ENCODE measurements at regions not wholly inside any gene's neighbourhood (a gene's known extent, or its start where the extent isn't known, plus 50 kb on each side); places are given as distances from the start of the nearest gene placed in this dataset.
"Not testable (repeated sequence)": the region's sequence is repeated elsewhere in the genome, so short reads cannot be mapped to it uniquely, and the experiment has no call there.

DNA sequence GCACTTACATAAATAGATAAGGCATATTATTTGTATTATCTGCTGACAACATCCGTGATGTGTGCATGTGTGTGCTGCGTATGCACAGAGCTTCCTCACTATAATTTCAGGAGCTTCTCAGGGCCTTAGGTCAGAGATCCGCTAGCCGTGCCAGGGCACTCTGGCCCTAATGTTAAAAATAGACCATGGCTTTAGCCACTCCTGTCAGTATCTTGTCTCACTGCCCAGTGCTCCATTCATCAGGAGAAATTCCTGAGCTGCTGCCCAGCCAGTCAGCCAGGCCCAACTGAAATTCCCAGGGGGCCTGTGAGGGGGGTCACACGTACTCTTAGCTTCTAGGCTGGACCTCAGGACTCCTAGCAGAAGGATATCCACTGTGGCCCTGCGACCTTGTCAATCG is 70.0 kb upstream of the ABHD2 start:
- Mint-ChIP-seq H3K36me3 (ENCODE audit: low read depth, unreplicated experiment) (no peaks in the 10 kb centered on the region), H3K27ac (ENCODE audit: unreplicated experiment) (no peak overlapping the region), H3K4me1 (ENCODE audit: unreplicated experiment) (peaks cover 7% of the 10 kb centered on the region), H3K27me3 (ENCODE audit: unreplicated experiment) (no peaks in the 10 kb centered on the region), H3K9me3 (ENCODE audit: unreplicated experiment) (no peaks in the 10 kb centered on the region), H3K4me3 (ENCODE audit: unreplicated experiment) (no peak overlapping the region)
- no peak for TF ChIP-seq CTCF (IDR thresholded peaks at IDR 0.05; ENCODE audit: unreplicated experiment)
- no peak for DNase-seq (ENCODE audit: low spot score)

GRCh38 chr15:89019436-89019835 is 68.8 kb upstream of the ABHD2 start:
- no peak for TF ChIP-seq CTCF (IDR thresholded peaks at IDR 0.05; ENCODE audit: unreplicated experiment)
- no peaks in the 10 kb centered on the region for H3K36me3 Mint-ChIP-seq (ENCODE audit: low read depth, unreplicated experiment)
- no peaks in the 10 kb centered on the region for H3K27me3 Mint-ChIP-seq (ENCODE audit: unreplicated experiment)
- no peak overlapping the region for H3K4me3 Mint-ChIP-seq (ENCODE audit: unreplicated experiment)
- H3K4me1 Mint-ChIP-seq (ENCODE audit: unreplicated experiment): peaks cover 7% of the 10 kb centered on the region
- no peak overlapping the region for H3K27ac Mint-ChIP-seq (ENCODE audit: unreplicated experiment)
- DNase-seq (ENCODE audit: low spot score): no peak
- H3K9me3 Mint-ChIP-seq (ENCODE audit: unreplicated experiment): no peaks in the 10 kb centered on the region

DNA sequence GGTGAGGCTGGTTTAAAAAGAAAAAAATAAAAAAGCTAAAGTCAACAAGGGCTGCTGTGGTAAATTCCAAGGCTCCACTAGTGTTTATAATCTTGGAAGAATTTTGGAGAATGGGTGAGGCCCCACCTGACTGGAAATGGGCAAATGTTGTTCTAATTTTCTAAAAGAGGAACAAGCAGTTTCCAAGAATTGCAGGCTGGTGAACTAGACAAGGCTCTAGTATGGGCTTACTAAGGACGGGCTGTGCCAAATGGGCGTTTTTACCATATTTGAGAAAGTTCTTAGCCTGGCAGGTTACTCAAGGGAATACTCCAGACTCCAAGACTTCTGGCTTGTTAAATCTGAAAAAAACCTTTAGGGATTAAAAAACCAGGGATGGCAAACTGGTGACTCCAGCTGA is 67.0 kb upstream of the ABHD2 start:
- no peak for TF ChIP-seq CTCF (IDR thresholded peaks at IDR 0.05; ENCODE audit: unreplicated experiment)
- Mint-ChIP-seq H3K4me1 (ENCODE audit: unreplicated experiment) (peaks cover 7% of the 10 kb centered on the region), H3K27ac (ENCODE audit: unreplicated experiment) (no peak overlapping the region), H3K27me3 (ENCODE audit: unreplicated experiment) (no peaks in the 10 kb centered on the region), H3K4me3 (ENCODE audit: unreplicated experiment) (no peak overlapping the region), H3K9me3 (ENCODE audit: unreplicated experiment) (no peaks in the 10 kb centered on the region), H3K36me3 (ENCODE audit: low read depth, unreplicated experiment) (no peaks in the 10 kb centered on the region)
- DNase-seq (ENCODE audit: low spot score): no peak

- H3K27ac Mint-ChIP-seq (ENCODE audit: unreplicated experiment): not testable (repeated sequence)
Observed at GRCh38 chr15:89021886-89022285, 66.4 kb upstream of the ABHD2 start.

GRCh38 chr15:89023311-89023961 is 64.8 kb upstream of the ABHD2 start:
- DNase-seq (ENCODE audit: low spot score): no peak
- no peak for TF ChIP-seq CTCF (IDR thresholded peaks at IDR 0.05; ENCODE audit: unreplicated experiment)
- Mint-ChIP-seq H3K9me3 (ENCODE audit: unreplicated experiment) (no peaks in the 10 kb centered on the region), H3K4me3 (ENCODE audit: unreplicated experiment) (no peak overlapping the region), H3K4me1 (ENCODE audit: unreplicated experiment) (no peaks in the 10 kb centered on the region), H3K27me3 (ENCODE audit: unreplicated experiment) (no peaks in the 10 kb centered on the region), H3K27ac (ENCODE audit: unreplicated experiment) (no peak overlapping the region), H3K36me3 (ENCODE audit: low read depth, unreplicated experiment) (no peaks in the 10 kb centered on the region)

More at GRCh38 chr15:89021886-89022285, 66.4 kb upstream of the ABHD2 start:
- H3K4me1 Mint-ChIP-seq (ENCODE audit: unreplicated experiment); DNase-seq (ENCODE audit: low spot score); H3K36me3 Mint-ChIP-seq (ENCODE audit: low read depth, unreplicated experiment); H3K9me3 Mint-ChIP-seq (ENCODE audit: unreplicated experiment); H3K4me3 Mint-ChIP-seq (ENCODE audit: unreplicated experiment); H3K27me3 Mint-ChIP-seq (ENCODE audit: unreplicated experiment): not testable (repeated sequence)
